Psoas muscle (tissue), 7 donors: ENCODE measurements at regions not wholly inside any gene's neighbourhood (a gene's known extent, or its start where the extent isn't known, plus 50 kb on each side); places are given as distances from the start of the nearest gene placed in this dataset.
"Not testable (repeated sequence)": the region's sequence is repeated elsewhere in the genome, so short reads cannot be mapped to it uniquely, and the experiment has no call there.

Experiments used
- ATAC-seq, 4 donors: fragments of 200-7000 bp; cut with Tn5 transposase; one replicate each; pipeline ENCODE4 v1.9.1; 2020; ENCODE audit warnings: moderate library complexity in 3 of 4, mild to moderate bottlenecking in 2 of 4
- DNase-seq, 2 donors: peaks; one replicate each; pipeline ENCODE4 v3.0.0-alpha.2; 2020
- H3K27ac ChIP-seq: fragments of 200-600 bp; one replicate; pipeline ENCODE4 v1.8.0; 2022
- H3K27me3 ChIP-seq, 3 donors: fragments of 200-600 bp in 1 of 3; one replicate each; pipeline versions ENCODE4 v1.6.1 to v1.8.0; 2013 to 2022; ENCODE audit warnings: low read length in 2 of 3, mild to moderate bottlenecking in 2 of 3, moderate library complexity in 1 of 3; ENCODE audit not compliant: insufficient read depth in 3 of 3
- H3K36me3 ChIP-seq, 2 donors: fragments of 200-600 bp in 1 of 2; one replicate each; pipeline versions ENCODE4 v1.6.1 to v1.8.0; 2013 to 2022; ENCODE audit warnings: low read depth in 1 of 2, mild to moderate bottlenecking in 1 of 2, moderate library complexity in 1 of 2; ENCODE audit not compliant: insufficient read depth in 1 of 2
- H3K4me1 ChIP-seq: fragments of 200-600 bp; one replicate; pipeline ENCODE4 v1.8.0; 2022
- H3K4me3 ChIP-seq: fragments of 200-600 bp; one replicate; pipeline ENCODE4 v1.8.0; 2022; ENCODE audit warnings: mild to moderate bottlenecking
- H3K9me3 ChIP-seq: fragments of 200-600 bp; one replicate; pipeline ENCODE4 v1.8.0; 2022
- WGBS, 3 donors: extraction: QIAGEN DNeasy Blood & Tissue Kit; methylation state at CpG; one replicate each; pipeline versions ENCODE4 v1.1.6 to v1.1.7; 2013; 5-methylcytosine and 5-hydroxymethylcytosine counted together
- intact Hi-C, 2 donors: fragments of 100-400 bp; cut with DNase I; formaldehyde crosslinking; loops; one replicate each; pipeline versions ENCODE4 v1.11.0 to v1.14.2; 2022
- TF ChIP-seq, protein P1 (sequence below): fragments of 200-600 bp; IDR thresholded peaks from one replicate; pipeline ENCODE4 v1.8.0; 2022; ENCODE audit warnings: antibody characterized with exemption
- donor health status: healthy with polysubstance abuse.
- donor health status: DM: no; HTN: no; CAD: no; lungs with moderate emphysema.
- donor health status: Bipolar disorder and iron deficiency.
- donor health status: healthy.
- donor health status: DM: yes; HTN: yes; CAD: no.
- donor health status: DM: no; HTN: no; CAD: no.
- donor health status: DM: yes; HTN: yes; CAD: no.

DNA sequence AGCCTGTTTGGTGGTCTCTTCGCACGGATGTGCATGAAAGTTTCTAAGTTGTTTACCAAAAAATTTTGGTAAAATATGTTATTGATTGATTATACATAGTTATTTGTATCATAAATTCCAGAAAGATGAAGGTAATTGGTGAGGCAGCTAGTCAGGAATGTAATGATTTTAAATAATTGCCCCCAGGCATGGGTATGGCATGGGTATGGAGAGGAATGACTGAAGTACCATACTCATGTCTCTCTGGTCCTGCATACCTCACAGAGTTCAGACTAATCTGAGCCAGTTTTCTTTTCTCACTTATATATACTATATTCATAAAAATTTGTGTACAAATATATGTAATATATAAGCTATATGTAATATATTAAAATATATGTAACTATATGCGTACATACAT lies 329.0 kb upstream of the TECRL start:
- intact Hi-C loops, result no loop called here
- 83 to 89% (median 89%) methylated on average over 3 of the region's 3 CpGs for WGBS, 3 donors
- TF ChIP-seq, protein P1, sequence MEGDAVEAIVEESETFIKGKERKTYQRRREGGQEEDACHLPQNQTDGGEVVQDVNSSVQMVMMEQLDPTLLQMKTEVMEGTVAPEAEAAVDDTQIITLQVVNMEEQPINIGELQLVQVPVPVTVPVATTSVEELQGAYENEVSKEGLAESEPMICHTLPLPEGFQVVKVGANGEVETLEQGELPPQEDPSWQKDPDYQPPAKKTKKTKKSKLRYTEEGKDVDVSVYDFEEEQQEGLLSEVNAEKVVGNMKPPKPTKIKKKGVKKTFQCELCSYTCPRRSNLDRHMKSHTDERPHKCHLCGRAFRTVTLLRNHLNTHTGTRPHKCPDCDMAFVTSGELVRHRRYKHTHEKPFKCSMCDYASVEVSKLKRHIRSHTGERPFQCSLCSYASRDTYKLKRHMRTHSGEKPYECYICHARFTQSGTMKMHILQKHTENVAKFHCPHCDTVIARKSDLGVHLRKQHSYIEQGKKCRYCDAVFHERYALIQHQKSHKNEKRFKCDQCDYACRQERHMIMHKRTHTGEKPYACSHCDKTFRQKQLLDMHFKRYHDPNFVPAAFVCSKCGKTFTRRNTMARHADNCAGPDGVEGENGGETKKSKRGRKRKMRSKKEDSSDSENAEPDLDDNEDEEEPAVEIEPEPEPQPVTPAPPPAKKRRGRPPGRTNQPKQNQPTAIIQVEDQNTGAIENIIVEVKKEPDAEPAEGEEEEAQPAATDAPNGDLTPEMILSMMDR, result no peak

DNA sequence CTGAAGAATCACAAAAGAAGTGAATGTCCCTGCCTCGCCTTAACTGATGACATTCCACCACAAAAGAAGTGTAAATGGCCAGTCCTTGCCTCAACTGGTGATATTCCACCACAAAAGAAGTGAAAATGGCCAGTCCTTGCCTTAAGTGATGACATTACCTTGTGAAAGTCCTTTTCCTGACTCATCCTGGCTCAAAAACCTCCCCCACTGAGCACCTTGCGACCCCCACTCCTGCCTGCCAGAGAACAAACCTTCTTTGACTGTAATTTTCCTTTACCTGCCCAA lies 328.5 kb upstream of the TECRL start:
- H3K27me3 ChIP-seq, H3K27ac ChIP-seq, H3K9me3 ChIP-seq, ATAC-seq, H3K4me3 ChIP-seq, H3K4me1 ChIP-seq, DNase-seq, intact Hi-C loops, H3K36me3 ChIP-seq: not testable (repeated sequence)
- WGBS, 3 donors, result 47 to 57% (median 50%) methylated on average over 2 of the region's 2 CpGs

More for the DNA sequence above, 329.0 kb upstream of the TECRL start:
- H3K4me1 ChIP-seq, result no peaks in the 10 kb centered on the region
- DNase-seq (no peak), ATAC-seq (no peak)
- H3K27ac ChIP-seq, result no peak overlapping the region
- H3K36me3 ChIP-seq, result no peaks in the 10 kb centered on the region
- no peaks in the 10 kb centered on the region for H3K27me3 ChIP-seq
- H3K9me3 ChIP-seq, result no peaks in the 10 kb centered on the region
- no peak overlapping the region for H3K4me3 ChIP-seq

DNA sequence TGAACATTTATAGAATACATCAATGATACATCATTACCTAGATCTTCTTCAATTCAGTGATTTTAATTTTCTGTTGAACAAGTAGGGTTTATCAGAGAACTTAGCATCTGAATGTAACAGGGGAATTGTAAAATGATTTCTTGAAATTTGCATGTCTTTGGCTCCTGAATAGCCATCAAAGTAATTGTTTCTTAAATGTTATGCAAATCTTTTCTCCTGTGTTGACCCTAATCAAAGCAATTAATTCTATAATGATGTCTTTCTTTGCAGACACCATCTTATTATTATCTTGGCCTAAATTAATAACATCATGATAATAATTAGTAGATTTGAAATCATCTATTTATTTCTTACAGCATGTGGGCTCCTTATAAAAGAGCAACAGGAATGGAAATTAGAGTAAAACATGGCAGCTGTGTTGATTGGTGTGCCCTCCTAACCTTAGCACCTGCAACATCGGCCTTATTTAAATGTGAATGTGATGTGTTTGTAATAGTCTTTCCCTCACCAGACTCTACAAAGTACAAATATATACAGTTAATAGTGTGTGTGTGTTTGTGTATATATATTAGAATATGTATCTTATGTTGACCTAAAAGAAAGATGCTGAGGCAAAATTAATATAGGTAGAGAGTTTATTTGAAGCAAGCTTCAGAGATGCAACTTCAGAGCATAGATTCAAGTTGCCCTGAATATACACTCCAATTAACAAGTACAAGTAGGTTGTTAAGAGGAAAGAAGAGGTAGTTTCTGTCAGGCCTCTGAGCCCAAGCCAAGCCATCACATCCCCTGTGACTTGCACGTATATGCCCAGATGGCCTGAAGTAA lies 328.0 kb upstream of the TECRL start:
- H3K36me3 ChIP-seq, result no peaks in the 10 kb centered on the region
- no peaks in the 10 kb centered on the region for H3K9me3 ChIP-seq
- DNase-seq (no peak), ATAC-seq (no peak)
- no peaks in the 10 kb centered on the region for H3K4me1 ChIP-seq
- intact Hi-C loops, result no loop called here
- no peaks in the 10 kb centered on the region for H3K27me3 ChIP-seq
- 55 to 73% (median 70%) methylated on average over 2 of the region's 2 CpGs for WGBS, 3 donors
- TF ChIP-seq, protein P1, result no peak
- H3K27ac ChIP-seq, result no peak overlapping the region
- H3K4me3 ChIP-seq, result no peak overlapping the region

DNA sequence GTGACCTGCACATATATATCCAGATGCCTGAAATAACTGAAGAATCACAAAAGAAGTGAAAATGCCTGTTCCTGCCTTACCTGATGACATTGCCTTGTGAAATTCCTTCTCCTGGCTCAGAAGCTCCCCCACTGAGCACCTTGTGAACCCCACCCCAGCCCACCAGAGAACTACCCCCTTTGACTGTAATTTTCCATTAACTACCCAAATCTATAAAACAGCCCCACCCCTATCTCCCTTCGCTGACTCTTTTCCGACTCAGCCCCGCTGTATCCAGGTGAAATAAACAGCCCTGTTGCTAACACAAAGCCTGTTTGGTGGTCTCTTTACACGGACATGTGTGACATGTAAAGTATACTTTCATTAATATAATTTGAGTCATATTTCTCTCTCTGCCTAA lies 320.3 kb upstream of the TECRL start:
- ATAC-seq (no peak), DNase-seq (no peak)
- intact Hi-C loops, result no loop called here
- Histone ChIP-seq H3K27ac (no peak overlapping the region), H3K4me1 (no peaks in the 10 kb centered on the region), H3K9me3 (no peaks in the 10 kb centered on the region), H3K4me3 (no peak overlapping the region), H3K36me3 (no peaks in the 10 kb centered on the region), H3K27me3 (no peaks in the 10 kb centered on the region)
- TF ChIP-seq, protein P1, result no peak
- WGBS, 3 donors, result 39 to 62% (median 43%) methylated on average over 4 of the region's 4 CpGs

- WGBS, 3 donors, result 25 to 33% (median 29%) methylated on average over 2 of the region's 2 CpGs
- H3K4me1 ChIP-seq, result no peaks in the 10 kb centered on the region
- H3K27ac ChIP-seq, result no peak overlapping the region
- H3K9me3 ChIP-seq, result no peaks in the 10 kb centered on the region
- ATAC-seq (no peak), DNase-seq (no peak)
- H3K36me3 ChIP-seq, result no peaks in the 10 kb centered on the region
- H3K27me3 ChIP-seq, result no peaks in the 10 kb centered on the region
- intact Hi-C loops, result no loop called here
- no peak overlapping the region for H3K4me3 ChIP-seq
- TF ChIP-seq, protein P1, result no peak
Observed at GRCh38 chr4:64727960-64728359, 318.7 kb upstream of the TECRL start.

DNA sequence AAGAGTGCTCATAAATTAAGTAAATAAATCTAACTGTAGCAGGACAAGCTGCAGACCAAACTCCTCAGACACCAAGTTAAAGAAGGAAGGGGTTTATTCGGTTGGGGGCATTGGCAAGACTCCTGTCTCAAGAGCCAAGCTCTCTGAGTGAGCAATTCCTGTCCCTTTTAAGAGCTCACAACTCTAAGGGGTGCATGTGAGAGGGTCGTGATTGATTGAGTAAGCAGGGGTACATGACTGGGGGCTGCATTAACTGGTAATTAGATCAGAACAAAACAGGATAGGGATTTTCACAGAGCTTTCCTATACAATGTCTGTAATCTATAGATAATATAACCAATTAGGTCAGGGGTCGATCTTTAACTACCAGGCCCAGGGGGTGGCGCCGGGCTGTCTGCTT lies 318.1 kb upstream of the TECRL start:
- ATAC-seq, intact Hi-C loops: not testable (repeated sequence)
- 48 to 54% (median 52%) methylated on average over 5 of the region's 5 CpGs for WGBS, 3 donors

More for the DNA sequence above, 318.1 kb upstream of the TECRL start:
- not testable (repeated sequence) for H3K36me3 ChIP-seq, H3K4me3 ChIP-seq, H3K27me3 ChIP-seq, DNase-seq, H3K27ac ChIP-seq, H3K9me3 ChIP-seq, H3K4me1 ChIP-seq
